WERI-Rb-1 (cell line): ENCODE measurements at regions not wholly inside any gene's neighbourhood (a gene's known extent, or its start where the extent isn't known, plus 50 kb on each side); places are given as distances from the start of the nearest gene placed in this dataset.

ENCODE experiments used
- DNase-seq: peaks from one replicate; pipeline ENCODE4 v3.0.0-alpha.2; 2020
- H3K27ac ChIP-seq: fragments of 250-450 bp; sonication (Bioruptor Pico); 2 replicates; pipeline ENCODE4 v1.5.1; 2020; ENCODE audit warnings: mild to moderate bottlenecking, moderate library complexity
- H3K27me3 ChIP-seq: fragments of 250-450 bp; sonication (Bioruptor Pico); 2 replicates; pipeline ENCODE4 v1.5.1; 2021; ENCODE audit warnings: mild to moderate bottlenecking, low read depth, moderate library complexity; ENCODE audit not compliant: insufficient read depth, severe bottlenecking
- H3K36me3 ChIP-seq: fragments of 250-450 bp; sonication (Bioruptor Pico); 2 replicates; pipeline ENCODE4 v1.5.1; 2020; ENCODE audit warnings: mild to moderate bottlenecking, moderate library complexity
- H3K4me3 ChIP-seq: 2 replicates; pipeline ENCODE4 v1.5.1; 2011; ENCODE audit warnings: low read depth, mild to moderate bottlenecking, control low read depth, low read length
- H3K9me3 ChIP-seq: fragments of 250-450 bp; sonication (Bioruptor Pico); 2 replicates; pipeline ENCODE4 v1.5.1; 2021; ENCODE audit warnings: mild to moderate bottlenecking, moderate library complexity; ENCODE audit not compliant: severe bottlenecking
- CTCF ChIP-seq: IDR thresholded peaks from 2 replicates; pipeline ENCODE4 v1.5.1; 2011; ENCODE audit warnings: low read depth, mild to moderate bottlenecking, control low read depth, inconsistent platforms, low read length

GRCh38 chr12:118526255-118527095 lies 150.1 kb downstream of the SUDS3 start:
- no peak overlapping the region for H3K27ac ChIP-seq
- no peak for DNase-seq
- no peak overlapping the region for H3K4me3 ChIP-seq
- H3K27me3 ChIP-seq = no peaks in the 10 kb centered on the region
- no peaks in the 10 kb centered on the region for H3K36me3 ChIP-seq
- TF ChIP-seq CTCF = no peak
- H3K9me3 ChIP-seq = no peaks in the 10 kb centered on the region

GRCh38 chr12:118527310-118527709 lies 151.0 kb downstream of the SUDS3 start:
- no peaks in the 10 kb centered on the region for H3K27me3 ChIP-seq
- TF ChIP-seq CTCF = no peak
- no peak overlapping the region for H3K4me3 ChIP-seq
- H3K9me3 ChIP-seq = no peaks in the 10 kb centered on the region
- no peak overlapping the region for H3K27ac ChIP-seq
- no peaks in the 10 kb centered on the region for H3K36me3 ChIP-seq
- no peak for DNase-seq

GRCh38 chr12:118528625-118529024 lies 152.3 kb downstream of the SUDS3 start:
- no peak for TF ChIP-seq CTCF
- H3K4me3 ChIP-seq = no peak overlapping the region
- no peaks in the 10 kb centered on the region for H3K27me3 ChIP-seq
- no peaks in the 10 kb centered on the region for H3K36me3 ChIP-seq
- DNase-seq = no peak
- no peak overlapping the region for H3K27ac ChIP-seq
- no peaks in the 10 kb centered on the region for H3K9me3 ChIP-seq

- Histone ChIP-seq H3K4me3 (no peak overlapping the region), H3K27me3 (no peaks in the 10 kb centered on the region), H3K9me3 (no peaks in the 10 kb centered on the region), H3K27ac (no peak overlapping the region), H3K36me3 (no peaks in the 10 kb centered on the region)
- TF ChIP-seq CTCF = no peak
- no peak for DNase-seq
Measured at GRCh38 chr12:118534003-118534402, 157.6 kb downstream of the SUDS3 start.

GRCh38 chr12:118536306-118536906 lies 160.1 kb downstream of the SUDS3 start:
- H3K9me3 ChIP-seq = no peaks in the 10 kb centered on the region
- H3K36me3 ChIP-seq = no peaks in the 10 kb centered on the region
- H3K4me3 ChIP-seq = no peak overlapping the region
- H3K27ac ChIP-seq = no peak overlapping the region
- DNase-seq = no peak
- H3K27me3 ChIP-seq = no peaks in the 10 kb centered on the region
- TF ChIP-seq CTCF = no peak
